Esophagus squamous epithelium (tissue), 4 donors: ENCODE measurements at regions not wholly inside any gene's neighbourhood (a gene's known extent, or its start where the extent isn't known, plus 50 kb on each side); places are given as distances from the start of the nearest gene placed in this dataset.

Source experiments
- POLR2A ChIP-seq, 4 donors: fragments of 450-650 bp; IDR thresholded peaks; one replicate each; pipeline ENCODE4 v1.6.1; 2017; ENCODE audit warnings: antibody characterized with exemption in 4 of 4, mild to moderate bottlenecking in 4 of 4, moderate library complexity in 3 of 4
- TF ChIP-seq, protein P1 (sequence below), 6 experiments: fragments of 450-650 bp in 4 of 6; fragments of 200-600 bp in 2 of 6; sonication (generic) in 2 of 6; IDR thresholded peaks; one replicate each; pipeline ENCODE4 v1.5.1; 2016 to 2019; ENCODE audit warnings: antibody characterized with exemption in 6 of 6, mild to moderate bottlenecking in 4 of 6, moderate library complexity in 4 of 6

DNA sequence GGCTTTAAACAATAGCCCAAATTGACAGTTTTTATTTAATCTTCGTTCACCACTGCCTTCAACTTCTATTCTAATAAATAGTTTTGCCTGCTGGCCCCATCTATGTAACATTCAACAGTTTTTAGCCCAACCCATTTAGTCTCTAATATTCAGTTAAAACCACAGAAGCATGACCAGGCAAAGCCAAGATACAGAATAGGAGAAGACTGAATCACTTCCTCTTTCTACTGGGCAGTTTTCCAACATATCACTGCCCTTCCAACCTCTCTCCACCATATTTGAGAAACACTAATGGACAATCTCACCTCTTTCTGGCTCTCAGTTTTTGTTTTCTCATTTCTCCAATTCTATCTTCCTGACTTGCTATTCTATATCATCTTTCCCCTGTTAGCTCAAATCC is 352.9 kb downstream of the DNAH5 start:
- TF ChIP-seq, protein P1, sequence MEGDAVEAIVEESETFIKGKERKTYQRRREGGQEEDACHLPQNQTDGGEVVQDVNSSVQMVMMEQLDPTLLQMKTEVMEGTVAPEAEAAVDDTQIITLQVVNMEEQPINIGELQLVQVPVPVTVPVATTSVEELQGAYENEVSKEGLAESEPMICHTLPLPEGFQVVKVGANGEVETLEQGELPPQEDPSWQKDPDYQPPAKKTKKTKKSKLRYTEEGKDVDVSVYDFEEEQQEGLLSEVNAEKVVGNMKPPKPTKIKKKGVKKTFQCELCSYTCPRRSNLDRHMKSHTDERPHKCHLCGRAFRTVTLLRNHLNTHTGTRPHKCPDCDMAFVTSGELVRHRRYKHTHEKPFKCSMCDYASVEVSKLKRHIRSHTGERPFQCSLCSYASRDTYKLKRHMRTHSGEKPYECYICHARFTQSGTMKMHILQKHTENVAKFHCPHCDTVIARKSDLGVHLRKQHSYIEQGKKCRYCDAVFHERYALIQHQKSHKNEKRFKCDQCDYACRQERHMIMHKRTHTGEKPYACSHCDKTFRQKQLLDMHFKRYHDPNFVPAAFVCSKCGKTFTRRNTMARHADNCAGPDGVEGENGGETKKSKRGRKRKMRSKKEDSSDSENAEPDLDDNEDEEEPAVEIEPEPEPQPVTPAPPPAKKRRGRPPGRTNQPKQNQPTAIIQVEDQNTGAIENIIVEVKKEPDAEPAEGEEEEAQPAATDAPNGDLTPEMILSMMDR (IDR thresholded peaks at IDR 0.05) = no peak
- TF ChIP-seq POLR2A (IDR thresholded peaks at IDR 0.05) = no peak
